HG02970 (cell line): ENCODE measurements at regions not wholly inside any gene's neighbourhood (a gene's known extent, or its start where the extent isn't known, plus 50 kb on each side); places are given as distances from the start of the nearest gene placed in this dataset.
"Not testable (repeated sequence)": the region's sequence is repeated elsewhere in the genome, so short reads cannot be mapped to it uniquely, and the experiment has no call there.

ENCODE experiments used
- ATAC-seq: cut with Tn5 transposase; IDR thresholded peaks from one replicate; pipeline ENCODE4 v1.9.1; 2021; ENCODE audit warnings: mild to moderate bottlenecking, moderate library complexity, moderate number of reproducible peaks; ENCODE audit not compliant: unreplicated experiment, low FRiP score

DNA sequence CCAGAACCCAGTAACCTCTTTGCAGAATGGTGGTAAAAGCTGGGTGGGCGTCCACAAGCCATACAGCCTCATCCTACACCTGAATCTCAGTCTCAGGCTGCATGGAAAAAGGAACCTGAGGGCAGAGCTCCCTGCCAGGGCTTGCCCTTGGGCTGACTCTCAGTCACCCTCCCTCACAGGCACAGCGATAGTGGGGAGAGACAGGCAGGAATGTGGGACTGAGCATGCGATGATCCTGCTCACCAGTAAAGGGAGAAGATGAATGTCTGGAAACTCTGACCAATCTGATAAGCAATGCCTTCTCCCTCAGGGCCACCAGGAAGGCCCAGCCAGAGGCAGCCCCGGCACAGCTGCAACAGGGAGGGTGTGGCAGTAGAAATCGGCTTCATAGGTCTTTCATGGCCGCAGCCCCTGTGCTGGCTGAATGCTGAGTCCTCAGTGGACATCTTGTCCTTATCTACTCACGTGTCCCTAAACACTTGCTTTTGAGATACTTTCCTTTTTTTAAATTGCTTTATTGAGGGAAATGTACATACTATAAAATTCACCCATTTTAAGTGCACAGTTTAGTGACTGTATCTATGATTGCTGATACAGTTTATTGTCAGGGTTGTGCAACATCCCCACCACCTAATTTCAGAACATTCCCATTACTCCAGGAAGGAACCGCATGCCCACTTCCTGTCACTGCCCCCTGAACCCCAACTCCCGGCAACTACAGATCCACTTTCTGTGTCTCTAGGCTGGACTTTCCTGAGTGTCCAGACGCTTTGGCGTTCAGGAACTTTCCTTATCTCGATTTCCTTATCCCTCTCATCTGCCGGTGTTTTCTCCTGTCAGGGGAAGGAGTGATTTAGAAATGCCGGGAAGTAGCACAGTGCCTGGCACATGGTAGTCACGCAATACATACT is 258.1 kb downstream of the PCNX1 start:
- ATAC-seq, result no peak

DNA sequence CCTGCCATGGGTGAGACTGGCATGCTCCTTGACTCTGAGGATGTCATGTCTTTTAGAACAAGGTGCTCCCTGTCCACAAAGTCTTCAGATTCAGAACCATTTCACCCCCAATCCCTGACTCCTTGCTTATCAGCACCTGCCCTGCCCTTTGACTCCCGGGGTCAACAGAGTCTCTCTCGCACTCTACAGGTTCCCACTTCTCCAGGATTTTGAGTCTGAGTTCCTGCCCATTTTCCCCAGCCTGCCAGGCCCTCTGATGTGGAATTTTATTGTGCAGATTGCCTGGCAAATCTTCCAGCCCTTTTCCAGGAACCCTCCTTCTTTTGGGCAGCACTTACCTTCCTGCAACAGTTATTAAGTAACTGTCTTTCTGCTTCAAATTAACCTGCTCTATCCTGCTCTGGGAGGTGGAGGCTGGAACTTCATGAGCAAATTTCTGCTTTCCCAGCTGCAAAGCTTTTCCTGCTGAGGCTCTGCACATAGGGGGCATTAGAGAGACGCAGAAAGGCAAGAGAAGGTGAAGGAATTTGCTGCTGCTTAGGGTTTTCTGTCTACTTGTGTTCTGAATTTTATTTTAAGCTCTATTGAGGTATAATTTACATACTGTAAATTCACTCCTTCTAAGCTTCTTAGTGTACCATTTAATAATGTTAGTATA is 259.1 kb downstream of the PCNX1 start:
- ATAC-seq, result no peak

DNA sequence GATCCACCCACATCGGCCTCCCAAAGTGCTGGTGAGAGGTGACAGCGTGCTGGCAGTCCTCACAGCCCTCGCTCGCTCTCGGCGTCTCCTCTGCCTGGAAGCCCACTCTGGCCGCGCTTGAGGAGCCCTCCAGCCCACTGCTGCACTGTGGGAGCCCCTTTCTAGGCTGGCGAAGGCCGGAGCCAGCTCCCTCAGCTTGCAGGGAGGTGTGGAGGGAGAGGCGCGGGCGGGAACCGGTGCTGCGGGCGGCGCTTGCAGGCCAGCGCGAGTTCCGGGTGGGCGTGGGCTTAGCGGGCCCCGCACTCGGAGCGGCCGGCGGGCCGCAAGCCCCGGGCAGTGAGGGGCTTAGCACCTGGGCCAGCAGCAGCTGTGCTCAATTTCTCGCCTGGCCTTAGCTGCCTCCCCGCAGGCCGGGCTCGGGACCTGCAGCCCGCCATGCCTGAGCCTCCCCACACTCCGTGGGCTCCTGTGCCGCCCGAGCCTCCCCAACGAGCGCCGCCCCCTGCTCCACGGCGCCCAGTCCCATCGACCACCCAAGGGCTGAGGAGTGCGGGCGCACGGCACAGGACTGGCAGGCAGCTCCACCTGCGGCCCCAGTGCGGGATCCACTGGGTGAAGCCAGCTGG is 260.2 kb downstream of the PCNX1 start:
- ATAC-seq, result not testable (repeated sequence)

DNA sequence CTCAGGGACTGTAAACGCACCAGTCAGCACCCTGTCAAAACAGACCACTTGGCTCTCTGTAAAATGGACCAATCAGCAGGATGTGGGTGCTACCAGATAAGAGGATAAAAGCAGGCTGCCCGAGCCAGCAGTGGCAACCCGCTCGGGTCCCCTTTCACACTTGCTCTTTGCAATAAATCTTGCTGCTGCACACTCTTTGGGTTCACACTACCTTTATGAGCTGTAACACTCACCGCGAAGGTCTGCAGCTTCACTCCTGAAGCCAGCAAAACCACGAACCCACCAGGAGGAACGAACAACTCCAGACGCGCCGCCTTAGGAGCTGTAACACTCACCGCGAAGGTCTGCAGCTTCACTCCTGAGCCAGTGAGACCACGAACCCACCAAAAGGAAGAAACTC is 260.9 kb downstream of the PCNX1 start:
- not testable (repeated sequence) for ATAC-seq

DNA sequence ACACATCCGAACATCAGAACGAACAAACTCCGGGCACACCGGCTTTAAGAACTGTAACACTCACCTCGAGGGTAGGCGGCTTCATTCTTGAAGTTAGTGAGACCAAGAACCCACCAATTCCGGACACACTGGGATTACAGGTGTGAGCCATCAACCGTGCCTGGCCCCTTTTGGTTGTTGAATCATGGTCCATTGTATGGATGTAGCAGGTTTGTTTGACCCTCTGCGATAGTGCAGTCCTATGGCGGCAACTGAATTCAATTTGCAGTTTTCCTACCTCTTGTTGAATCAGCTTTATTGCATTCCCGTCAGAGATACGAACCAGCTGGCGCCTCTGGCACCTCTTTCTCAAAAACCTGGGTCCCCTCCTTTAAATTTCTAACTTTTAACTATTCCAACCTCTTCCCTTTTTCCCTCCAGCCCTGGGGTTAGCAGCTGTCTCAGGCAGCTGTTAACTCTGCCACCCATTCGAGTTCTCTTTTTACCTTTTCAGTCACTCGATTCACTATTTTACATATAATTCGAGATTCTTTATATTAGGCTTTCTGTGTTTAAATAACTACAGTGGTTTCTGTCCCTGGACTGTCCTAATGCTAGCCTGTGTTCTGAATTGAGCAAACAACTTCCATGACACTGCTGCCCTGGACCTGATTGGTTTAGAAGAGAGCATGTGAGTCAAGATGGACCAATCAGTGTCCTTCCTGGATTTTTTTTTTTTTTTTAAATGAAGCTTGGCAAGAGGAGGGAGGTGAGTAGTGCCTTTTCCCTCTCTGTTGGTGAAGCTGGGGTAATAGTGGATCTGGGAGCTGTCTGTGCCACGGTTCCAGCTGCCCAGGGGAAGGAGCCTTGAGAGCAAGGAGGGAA is 261.5 kb downstream of the PCNX1 start:
- ATAC-seq, result no peak

DNA sequence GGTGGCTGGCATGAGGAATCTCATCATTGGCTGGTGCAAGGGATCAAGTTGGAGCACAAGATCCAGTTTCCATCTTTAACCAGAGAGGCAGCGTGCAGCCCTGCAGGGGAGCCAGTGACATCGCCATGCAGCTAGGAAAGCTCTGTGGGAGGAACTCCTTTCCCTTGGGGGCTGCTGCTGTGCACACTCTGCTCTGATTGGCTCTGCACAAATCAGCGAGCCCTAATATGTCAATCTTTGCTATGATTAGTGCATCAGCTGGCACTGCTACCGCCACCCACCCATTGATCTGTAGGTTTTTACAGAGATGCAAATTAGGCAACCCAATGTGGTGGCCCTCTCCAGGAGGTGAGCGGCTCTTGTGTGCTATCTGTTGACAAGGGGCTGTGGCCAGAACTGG is 262.6 kb downstream of the PCNX1 start:
- ATAC-seq, result no peak

DNA sequence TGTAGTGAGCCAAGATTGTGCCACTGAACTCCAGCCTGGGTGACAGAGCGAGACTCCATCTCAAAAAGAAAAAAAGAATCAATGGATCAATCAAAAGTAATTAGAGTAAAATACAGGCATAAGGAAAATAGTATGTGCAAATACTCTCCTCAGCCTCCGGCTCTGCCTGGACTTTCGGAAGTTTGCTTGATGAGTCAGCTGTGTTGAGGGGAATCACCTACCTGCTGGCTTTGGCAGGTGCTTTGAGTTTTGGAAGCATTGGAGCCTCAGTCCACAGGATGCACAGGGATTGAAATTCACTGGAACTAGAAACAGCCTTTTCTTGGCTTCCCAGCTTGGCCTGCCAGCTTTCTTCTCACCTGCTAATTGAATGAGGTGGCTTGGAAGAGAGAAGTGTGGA is 268.2 kb downstream of the PCNX1 start:
- ATAC-seq, result no peak

DNA sequence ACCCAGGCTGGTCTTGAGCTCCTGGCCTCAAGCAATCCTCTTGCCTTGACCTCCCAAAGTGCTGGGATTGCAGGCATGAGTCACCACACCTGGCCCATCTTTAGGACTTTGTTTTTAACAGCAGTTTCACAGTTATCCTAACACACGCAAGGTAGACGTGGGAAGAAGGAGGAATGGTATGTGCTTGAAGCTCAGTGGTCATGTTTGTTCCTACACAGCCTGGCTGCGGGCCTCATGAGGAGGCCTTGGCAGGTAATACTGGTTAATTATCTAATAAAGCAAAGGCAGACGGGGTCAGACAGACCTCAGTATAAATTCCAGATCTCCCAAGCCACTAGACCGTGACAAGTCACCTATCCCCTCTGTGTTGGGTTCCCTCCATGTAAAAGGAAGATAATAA is 271.8 kb downstream of the PCNX1 start:
- no peak for ATAC-seq

DNA sequence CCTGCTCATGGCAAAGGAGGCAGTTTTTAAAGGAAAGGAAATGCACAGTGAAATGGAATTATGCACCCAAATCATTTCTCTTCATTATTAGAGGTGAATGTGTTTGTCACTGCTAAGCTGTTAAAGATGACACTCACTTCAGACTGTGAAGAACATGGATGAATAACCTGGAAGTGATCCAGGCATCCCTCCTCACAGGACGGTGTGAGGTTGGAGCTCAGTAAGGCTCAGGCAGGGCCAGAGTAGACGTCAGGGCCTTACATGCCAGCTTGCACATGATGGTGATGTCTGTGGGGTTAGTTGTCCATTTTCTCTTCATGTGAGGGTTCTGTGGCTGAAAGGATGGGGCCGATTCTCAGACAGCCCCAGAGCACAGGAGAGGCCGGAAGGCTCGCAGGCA is 273.1 kb downstream of the PCNX1 start:
- no peak for ATAC-seq

DNA sequence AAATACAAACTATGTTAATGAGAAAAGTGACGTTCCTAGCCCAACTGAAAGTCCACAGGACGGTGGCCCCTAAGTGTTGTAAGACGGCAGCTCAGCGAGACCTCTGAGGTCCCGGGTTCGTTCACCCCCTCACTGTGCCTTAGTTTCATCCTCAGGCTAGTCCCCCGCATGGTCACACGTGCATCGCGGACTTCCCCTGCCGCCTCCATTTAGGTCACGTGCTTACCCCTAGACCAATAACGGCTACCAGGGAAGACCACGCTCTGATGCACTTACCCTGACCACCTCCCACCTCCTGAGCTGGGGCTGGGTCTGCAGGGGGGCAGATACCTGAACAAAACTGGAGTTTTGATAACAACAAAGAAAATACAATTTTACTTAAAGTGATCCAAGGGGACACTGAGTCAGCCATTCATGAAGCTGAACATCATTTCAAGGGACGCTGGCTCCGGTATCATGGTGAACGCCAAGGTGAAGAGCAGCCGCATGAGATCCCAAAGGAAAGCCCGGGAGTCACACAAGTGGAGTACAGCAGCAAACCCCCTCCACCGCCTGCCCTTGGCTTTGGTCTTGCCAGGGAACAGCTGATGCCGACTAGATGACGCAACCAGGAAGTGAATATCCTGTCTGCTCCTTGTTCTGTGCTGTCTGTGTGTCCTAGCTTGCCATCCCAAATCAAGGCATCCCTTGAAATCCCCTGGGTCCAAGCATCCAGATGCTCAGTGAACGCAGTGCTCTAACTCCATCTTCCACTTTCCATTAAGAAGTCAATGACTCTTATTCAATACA is 274.1 kb downstream of the PCNX1 start:
- no peak for ATAC-seq

DNA sequence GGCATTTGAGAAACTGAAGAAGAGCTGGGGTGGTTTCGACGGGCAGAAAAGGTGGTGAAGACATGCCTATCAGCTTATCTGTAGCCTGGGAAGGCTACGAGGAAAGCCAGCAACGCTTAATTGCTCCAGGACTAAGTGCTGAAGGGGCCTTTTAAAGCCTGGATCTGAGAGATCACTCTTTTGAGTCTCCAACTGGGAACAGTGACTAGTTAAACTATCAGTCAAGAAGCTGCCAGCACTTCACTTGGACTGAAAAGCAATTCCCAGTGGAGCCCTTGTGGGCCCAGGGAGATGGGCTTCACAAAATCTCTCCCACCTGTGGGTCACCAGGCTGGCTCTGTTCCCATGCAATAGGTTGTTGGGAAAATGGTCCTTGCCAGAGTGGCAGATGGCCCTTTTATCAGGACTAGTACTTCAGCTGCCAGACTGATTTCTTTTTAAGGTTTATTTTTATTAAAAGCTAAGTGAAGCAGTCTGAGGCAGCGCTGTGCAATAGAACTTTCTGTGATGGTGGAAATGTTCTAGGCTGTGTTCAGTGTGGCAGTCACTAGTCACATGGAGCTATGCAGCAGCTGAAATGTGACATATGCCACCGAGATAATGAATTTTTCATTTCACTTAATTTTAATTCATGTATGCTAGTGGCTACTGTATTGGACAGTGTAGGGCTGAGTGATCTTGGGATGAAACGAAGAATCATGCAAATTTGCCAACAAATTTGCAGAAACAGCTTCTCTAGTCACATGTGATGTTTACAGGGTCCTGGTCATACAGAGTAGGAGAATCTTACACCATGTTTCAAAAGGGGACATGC is 276.8 kb downstream of the PCNX1 start:
- no peak for ATAC-seq

DNA sequence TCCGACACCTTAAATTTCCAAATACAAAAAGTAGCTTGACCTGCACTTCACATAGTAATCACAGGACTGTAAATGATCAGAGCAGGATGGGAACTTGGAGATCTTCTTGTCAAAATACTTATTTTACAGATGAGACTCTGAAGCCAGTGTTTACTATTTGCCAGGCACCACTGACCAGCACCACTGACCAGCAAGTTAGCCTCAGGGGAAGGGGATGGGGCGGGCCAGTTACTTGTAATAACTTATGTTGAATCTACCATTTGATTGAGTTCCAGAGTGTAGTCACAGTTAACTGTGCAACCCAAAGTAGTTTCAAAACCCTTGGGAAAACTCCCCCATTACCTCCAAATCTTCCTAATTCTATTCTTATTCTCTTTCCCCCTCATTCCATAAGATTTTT is 278.4 kb downstream of the PCNX1 start:
- no peak for ATAC-seq

DNA sequence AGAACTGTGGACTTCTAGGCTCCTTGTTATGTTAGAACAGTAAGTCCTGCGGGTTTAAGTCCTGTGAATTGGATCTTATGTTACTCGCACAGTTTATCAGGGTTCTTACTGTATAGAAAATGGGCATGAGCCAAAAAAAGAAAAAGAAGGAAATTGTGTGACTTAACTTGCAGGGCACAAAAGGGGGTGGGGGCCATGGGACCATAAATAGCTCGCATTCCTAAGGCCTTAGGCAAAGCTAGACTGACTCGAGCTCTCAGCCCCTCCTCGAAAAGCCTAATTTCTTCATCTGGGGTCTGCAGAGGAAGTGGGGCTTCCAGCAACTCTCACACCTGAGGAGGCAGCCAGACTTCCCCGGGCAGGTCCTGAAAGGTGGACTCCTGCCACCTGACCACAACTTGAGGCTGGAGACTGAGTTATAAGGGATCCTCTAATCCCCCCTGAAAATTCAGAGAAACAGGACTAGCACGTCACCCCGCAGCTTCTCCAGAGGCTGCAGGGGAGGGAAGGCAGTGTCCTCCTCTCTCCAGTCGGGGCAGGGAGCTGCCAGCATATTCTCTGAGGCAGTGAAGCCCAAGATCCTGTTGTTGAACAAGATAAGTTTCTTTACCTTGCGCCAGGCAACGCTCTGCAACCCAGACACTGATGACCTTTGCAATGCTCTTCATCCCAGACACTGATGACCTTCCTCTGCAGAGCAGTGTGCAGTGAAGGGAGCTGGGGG is 280.5 kb downstream of the PCNX1 start:
- no peak for ATAC-seq

DNA sequence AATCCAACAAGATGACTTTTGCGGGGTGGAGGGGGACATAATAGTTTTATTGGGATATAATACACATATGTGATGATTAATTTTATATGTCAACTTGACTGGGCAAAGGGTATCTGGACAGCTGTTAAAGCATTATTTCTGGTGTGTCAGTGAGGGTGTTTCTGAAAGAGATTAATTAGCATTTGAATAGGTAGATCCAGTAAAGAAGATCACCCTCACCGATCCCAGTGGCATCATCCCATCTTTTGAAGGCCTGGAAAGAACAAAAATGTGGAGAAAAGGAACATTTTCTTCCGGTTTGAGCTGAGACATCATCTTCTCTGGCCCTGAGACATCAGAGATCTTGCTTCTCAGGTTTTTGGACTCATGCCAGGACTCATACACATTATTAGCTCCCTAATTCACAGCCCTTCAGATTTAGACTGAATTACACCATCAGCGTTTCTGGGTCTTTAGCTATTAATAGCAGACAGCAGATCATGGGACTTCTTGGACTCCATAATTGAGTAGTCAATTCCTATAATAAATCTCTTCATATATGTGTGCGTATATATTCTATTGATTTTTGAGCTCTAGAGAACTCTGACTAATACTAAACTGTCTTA is 283.6 kb downstream of the PCNX1 start:
- ATAC-seq, result no peak

DNA sequence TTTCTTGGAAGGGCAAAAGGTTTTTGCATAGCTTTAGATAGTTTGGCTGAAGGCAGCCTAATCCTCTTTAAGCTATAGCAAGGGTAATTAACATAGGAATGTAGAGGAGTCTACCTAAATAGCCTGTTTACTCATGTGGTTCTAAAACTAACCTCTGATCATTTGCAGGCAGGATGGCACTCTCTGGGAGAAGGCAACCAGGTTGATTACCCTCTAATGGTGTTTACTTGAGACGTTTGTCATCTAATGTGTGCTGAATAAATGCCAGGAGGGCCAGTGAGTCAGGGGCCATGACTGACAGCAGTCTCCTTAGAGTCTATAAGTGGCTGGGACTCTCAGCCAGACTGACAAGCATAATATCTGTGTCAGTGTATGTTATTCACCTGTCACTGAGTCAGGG is 286.4 kb downstream of the PCNX1 start:
- ATAC-seq, result no peak

DNA sequence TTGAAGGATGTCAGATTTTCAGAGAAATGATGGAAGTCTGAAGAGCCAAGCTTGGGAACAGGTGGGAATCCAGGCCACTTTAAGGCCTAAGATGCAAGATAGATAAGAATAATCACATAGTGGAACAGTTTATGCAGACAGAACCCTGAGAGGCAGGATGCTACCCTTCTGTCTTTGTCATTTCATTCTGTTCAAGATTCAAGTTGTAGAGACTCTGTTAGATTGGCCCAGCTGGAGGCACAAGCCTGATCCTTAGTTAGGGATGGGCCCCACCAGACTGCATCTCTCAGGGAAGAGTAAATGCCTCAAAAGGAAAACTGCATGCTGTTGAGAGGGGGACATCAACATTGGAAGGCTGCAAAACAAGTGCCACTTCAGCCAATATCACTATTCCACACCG is 287.0 kb downstream of the PCNX1 start:
- ATAC-seq, result no peak

DNA sequence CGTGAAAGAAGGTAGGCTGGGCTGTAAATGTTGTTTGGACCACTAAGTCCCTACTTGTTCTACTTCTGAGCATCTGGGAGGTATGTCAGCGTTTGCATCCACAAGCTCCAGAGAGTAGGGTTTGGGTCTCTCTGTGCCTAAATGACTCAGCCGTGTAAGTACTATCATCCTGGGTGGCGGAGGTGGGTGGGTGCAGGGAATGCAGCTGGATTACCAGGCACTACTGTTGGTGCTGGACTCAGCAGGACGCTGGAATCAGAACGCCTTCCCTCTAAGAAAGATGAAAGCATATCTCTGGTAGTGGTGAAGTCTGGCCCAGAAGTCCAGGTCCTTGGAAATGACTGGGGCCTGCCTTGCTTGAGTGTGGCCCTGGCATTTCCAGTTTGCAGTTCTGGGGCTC is 289.7 kb downstream of the PCNX1 start:
- no peak for ATAC-seq

DNA sequence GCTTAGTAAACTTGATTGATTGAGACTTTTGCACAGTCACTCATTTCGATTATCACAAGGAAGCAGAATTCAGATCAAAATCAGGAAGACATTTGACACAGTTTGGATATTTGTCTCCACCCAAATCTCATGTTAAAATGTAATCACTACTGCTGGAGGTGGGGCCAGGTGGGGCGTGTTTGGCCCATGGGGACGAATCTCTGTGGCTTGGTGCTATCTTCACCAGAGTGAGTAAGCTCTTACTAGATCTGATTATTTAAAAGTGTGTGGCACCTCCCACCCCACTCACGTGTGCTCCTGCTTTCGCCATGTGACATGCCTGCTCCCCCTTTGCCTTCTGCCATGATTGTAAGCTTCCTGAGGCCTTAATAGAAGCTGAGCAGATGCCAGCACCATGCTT is 291.4 kb downstream of the PCNX1 start:
- no peak for ATAC-seq
